ENCODE measurements at regions not wholly inside any gene's neighbourhood (a gene's known extent, or its start where the extent isn't known, plus 50 kb on each side); places are given as distances from the start of the nearest gene placed in this dataset.
"Not testable (repeated sequence)": the region's sequence is repeated elsewhere in the genome, so short reads cannot be mapped to it uniquely, and the experiment has no call there.

DNA sequence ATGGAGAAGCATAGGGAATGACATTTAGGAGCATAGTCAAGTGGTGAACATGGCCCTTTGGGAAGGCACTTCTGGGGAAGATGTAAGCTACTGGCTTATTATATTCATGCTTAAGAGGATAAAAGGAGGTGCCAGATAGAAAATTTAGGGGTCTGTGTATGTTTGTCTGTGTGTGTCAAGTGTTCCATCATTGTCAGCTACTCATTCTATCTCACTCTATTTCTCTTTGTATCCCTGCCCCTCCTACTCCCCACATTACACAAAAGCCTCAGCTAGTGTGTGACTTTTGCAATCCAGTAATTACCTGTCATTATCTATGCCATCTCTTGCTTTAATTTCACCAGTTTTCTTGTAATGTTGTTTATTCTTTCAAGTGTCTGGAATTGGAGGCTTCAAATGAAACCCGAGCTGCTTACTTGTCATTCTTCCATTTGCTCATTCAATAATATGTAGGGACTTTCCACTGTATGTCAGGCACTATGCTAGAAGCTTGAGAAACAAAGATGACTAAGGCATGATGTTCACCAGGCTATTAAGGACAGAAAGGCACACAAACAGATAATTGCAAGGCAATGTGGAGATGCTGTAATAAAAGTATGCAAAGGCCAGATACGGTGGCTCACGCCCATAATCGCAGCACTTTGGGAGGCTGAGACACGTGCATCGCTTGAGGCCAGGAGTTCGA lies 229.8 kb upstream of the TEX13C start:
- no peak for DNase-seq (ENCODE audit: low read depth, low spot score)

DNA sequence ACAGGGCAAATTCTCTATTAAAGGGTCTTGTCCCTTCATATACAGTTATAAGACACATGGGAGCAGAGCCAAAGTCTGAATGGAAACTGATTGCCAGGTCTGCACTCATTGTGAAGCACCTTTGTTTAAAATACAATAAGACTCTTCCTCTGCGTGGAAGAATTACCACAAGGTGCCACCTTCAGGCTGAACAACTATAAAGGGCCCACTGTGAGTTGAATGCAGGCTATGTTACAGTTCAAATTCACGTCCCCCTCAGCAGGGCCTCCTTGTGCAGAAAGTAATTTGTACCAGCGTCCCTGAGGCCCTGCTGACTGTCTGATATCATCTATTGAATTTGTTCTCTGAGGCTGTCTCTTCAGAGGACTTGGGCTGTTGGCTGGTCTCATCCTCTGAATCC lies 225.8 kb upstream of the TEX13C start:
- no peak for DNase-seq (ENCODE audit: low read depth, low spot score)

GRCh38 chrX:125094901-125095300 lies 224.8 kb upstream of the TEX13C start:
- DNase-seq (ENCODE audit: low read depth, low spot score), result no peak

- DNase-seq (ENCODE audit: low read depth, low spot score), result no peak
These were observed 223.2 kb upstream of the TEX13C start for GRCh38 chrX:125096469-125096868.

GRCh38 chrX:125096870-125097269 lies 222.8 kb upstream of the TEX13C start:
- DNase-seq (ENCODE audit: low read depth, low spot score), result no peak

DNA sequence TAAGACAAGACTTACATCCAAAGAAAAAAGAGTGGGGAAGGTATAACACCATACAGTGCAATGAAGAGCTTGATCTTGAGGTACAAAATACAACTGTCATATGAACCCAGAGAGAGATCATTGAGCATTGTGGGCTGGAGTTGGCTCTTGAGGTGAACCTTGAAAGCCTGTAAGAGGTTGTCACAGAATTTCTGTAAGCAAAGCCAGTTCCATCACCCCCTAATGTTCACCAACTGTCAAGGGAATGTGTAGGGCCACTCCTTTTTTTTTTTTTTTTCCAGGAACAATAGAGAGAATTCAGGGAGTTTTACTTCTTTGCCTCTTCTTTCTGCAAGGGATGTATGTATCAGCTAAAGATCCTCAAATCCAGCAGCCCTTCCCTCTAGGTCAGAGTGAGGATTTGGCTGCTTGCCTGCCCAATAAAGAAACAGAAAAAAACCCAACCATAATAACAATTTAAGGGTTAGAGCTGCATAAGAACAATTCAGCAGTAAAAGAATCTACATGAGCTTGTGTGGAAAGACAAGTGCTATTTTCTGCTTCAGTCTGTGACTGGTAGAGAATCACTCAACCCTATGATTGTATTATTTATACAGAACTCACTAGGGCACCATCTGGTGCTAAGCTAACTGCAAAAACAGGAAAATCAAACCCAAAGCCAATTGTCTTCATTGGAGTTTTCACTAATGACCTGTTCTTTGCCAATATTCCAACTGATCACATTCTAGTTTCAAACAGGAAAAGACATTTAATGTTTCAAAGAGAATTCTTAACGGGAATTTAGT lies 217.5 kb upstream of the TEX13C start:
- no peak for DNase-seq (ENCODE audit: low read depth, low spot score)

GRCh38 chrX:125103693-125104092 lies 216.0 kb upstream of the TEX13C start:
- no peak for DNase-seq (ENCODE audit: low read depth, low spot score)

- DNase-seq (ENCODE audit: low read depth, low spot score), result no peak
These were observed 210.8 kb upstream of the TEX13C start for GRCh38 chrX:125108921-125109320.

- no peak for DNase-seq (ENCODE audit: low read depth, low spot score)
These were observed 188.5 kb upstream of the TEX13C start for GRCh38 chrX:125131164-125131563.

DNA sequence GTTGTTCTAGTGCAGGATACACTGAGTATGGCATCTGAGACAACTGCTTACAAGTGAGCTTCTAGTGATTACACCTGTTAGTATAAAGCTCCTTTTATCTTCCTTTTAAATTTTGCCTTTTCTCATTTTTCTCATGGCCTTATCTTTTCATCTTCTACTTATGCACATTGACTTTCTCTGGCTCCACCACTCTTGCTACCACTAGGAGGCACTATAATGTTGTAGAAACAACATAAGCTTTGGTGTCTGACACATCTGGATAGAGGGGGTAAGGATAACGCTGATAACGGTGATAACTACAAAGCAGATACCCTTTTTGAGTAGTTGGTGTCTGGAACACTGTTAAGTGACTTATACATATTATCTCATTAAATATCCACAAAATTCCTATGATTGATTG lies 187.4 kb upstream of the TEX13C start:
- DNase-seq (ENCODE audit: low read depth, low spot score), result no peak

GRCh38 chrX:125137521-125137920 lies 182.2 kb upstream of the TEX13C start:
- DNase-seq (ENCODE audit: low read depth, low spot score), result no peak

DNA sequence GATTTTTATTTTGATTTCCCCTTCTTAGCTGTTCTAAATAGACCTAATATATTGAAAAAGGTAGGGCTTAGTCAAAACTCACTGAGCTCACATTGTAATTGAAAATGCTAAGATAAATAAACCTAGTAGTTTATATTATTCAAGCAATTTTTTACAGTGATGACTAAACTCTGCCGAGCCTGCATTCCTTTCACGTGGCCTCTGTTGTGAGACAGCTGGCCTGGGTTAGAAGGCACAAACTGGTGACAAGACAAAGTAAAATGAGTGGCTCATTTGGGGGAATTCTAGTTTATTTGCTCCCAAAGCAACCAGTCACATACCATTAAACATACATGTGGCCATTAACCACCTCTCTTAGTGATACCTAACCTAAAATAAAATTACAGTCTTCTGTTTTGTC lies 169.4 kb upstream of the TEX13C start:
- no peak for DNase-seq (ENCODE audit: low read depth, low spot score)

DNA sequence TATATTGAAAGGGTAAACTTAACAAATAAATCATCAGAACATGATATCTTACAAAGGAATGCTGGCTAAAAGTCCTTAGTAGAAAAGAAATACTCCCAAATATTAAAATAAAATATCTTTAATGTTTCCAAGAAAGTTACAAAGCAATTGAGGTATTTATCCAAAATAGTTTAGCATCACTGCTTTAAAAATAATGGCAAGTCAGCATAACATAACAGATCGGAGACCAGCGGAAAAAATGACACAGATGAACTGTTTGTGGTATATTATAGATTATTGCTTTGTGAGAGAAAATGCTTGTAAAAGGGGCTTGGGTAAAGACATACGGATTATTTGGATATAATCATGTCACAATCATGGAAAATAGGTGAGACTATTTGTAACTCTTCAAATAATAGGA lies 168.5 kb upstream of the TEX13C start:
- DNase-seq (ENCODE audit: low read depth, low spot score), result no peak

DNA sequence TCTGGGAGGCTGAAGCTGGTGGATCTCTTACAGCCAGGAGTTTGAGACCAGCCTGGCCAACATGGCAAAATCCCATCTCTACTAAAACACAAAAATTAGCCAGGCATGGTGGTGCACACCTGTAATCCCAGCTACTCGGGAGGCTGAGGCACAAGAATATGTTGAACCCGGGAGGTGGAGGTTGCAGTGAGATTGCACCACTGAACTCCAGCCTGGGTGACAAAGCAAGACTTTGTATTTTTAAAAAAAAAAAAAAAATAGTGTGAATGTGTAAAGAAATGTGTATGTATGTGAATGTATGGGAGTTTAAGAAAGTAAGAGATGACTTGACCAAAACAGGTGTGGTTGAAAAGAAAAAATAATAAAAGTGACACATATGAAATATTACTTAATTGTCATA lies 167.7 kb upstream of the TEX13C start:
- no peak for DNase-seq (ENCODE audit: low read depth, low spot score)

- DNase-seq (ENCODE audit: low read depth, low spot score), result no peak
These were observed 166.1 kb upstream of the TEX13C start for GRCh38 chrX:125153621-125154020.

DNA sequence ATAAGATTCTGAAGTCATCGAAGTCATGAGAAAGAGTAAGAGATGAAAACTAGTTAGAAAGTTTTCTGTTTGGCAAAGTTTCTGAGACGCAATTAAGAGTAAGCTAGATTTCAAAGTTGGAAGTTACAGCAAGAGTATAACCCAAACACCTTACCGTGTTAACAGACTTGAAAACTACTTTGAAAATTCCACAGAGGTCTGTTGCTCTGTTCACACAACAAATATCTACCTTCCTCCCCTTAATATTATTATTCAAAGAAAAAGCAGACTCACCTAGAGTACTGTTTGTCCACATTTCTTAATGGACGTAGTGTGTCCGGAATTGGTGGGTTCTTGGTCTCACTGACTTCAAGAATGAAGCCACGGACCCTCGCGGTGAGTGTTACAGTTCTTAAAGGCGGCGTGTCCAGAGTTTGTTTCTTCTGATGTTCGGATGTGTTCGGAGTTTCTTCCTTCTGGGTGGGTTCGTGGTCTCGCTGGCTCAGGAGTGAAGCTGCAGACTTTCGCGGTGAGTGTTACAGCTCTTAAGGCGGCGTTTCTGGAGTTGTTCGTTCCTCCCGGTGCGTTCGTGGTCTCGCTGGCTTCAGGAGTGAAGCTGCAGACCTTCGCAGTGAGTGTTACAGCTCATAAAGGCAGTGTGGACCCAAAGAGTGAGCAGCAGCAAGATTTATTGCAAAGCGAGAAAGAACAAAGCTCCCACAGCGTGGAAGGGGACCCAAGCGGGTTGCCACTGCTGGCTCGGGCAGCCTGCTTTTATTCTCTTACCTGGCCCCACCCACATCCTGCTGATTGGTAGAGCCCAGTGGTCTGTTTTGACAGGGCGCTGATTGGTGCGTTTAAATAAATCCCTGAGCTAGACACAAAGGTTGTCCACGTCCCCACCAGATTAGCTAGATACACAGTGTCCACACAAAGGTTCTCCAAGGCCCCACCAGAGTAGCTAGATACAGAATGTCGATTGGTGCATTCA lies 165.1 kb upstream of the TEX13C start:
- DNase-seq (ENCODE audit: low read depth, low spot score), result not testable (repeated sequence)

- DNase-seq (ENCODE audit: low read depth, low spot score), result not testable (repeated sequence)
These were observed 164.2 kb upstream of the TEX13C start for GRCh38 chrX:125155296-125156033.

DNA sequence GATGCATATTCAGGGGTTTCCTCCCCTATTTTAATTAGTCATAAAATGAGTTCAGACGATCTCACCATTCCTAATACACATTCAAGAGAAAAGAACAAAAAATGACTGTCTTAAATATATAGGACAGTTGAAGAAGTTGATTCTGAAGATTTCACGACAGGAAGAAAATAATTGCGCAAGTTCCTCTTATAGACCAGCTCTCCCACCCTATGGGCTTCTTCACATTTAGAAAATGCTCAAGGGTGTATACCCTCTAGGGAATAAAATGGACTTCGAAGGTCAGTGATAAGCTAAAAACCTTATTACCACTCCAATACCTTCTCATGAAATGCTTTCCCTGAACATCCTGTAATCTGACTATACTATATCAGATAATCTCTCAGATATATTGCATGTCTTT lies 149.2 kb upstream of the TEX13C start:
- DNase-seq (ENCODE audit: low read depth, low spot score), result no peak

DNA sequence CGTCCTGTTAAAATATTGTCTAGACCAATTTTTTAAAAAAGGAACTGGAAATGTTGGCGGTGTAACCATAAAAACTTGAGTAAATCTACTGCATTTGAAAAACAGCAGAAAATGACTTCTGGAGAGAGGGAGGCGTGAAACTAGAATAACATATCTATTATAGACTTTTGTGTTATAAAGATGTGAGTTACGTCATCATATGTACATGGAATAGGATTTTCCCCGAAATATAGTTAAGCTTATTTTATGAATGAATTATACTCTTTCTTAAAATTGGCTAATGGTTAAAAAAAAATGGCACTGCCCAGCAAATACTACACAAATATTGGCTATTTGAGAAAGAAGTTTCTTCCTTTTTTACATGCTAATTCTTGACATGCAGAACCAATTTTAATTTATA lies 147.1 kb upstream of the TEX13C start:
- DNase-seq (ENCODE audit: low read depth, low spot score), result no peak

DNA sequence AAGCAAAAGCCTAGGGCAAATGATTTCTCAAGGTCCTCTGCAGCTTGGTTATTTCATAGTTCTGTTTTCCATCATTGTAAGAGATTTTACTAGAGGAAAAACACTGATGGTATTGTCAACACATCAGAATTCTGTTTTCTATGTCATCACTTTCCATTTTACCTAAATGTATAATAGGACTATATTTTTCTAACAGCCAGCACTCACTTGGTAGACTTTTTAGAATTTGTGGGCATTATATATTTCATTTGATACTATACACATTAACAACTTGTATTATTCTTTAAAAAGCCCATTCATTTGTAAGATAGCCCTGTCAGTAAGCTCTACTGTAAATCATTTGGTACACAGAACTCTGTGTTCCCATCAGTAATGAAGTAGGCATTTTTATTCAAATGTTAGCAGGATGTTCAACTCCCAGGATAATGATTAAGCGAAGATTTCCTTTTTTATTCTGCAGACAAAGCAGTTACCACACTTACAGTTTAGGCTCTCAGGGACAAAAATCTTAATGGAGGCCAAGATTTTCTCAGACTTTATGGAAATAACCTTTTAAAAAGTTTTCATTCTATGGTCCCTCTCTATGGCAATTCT lies 143.6 kb upstream of the TEX13C start:
- DNase-seq (ENCODE audit: low read depth, low spot score), result no peak

DNA sequence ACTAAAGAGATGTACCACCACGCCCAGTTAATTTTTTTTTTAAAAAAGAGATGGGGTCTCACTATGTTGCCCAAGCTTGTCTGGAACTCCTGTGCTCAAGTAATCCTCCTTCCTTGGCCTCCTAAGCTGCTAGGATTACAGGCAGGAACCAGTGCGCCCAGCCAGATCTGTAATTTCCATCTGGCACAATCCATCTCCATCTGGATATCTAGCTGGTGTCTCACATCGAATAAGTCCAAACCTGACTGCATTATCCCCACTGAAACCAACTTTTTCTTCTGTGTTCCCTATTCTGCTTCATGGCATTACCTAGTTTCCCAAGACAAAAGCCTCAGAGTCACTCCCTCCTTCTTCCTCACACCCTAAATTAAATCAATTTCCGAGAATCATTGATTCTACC lies 125.8 kb upstream of the TEX13C start:
- no peak for DNase-seq (ENCODE audit: low read depth, low spot score)
